Natural killer cell treated with Interleukin-12 subunit alpha and Interleukin-12 subunit beta and Interleukin-15 and Interleukin-18, amount 100 ng/mL, for 72 hours (primary cell): ENCODE measurements at regions not wholly inside any gene's neighbourhood (a gene's known extent, or its start where the extent isn't known, plus 50 kb on each side); places are given as distances from the start of the nearest gene placed in this dataset.

Source experiments
- ATAC-seq, 2 donors: fragments of 150-1000 bp; cut with Tn5 transposase in 1 of 2; sonication (Bioruptor Pico), chemical (Tn5 transposase) in 1 of 2; 2 replicates each; pipeline ENCODE4 v1.10.0; 2021
- DNase-seq: peaks from one replicate; pipeline ENCODE4 v3.0.0; 2022; ENCODE audit warnings: low spot score
- H3K27ac Mint-ChIP-seq, 2 donors: 1 replicate in 1 of 2; 2 replicates in 1 of 2; pipeline ENCODE4 v1.8.0; 2022; ENCODE audit warnings: mixed read lengths in 2 of 2, mild to moderate bottlenecking in 1 of 2, moderate library complexity in 1 of 2
- H3K27me3 Mint-ChIP-seq, 2 donors: 1 replicate in 1 of 2; 2 replicates in 1 of 2; pipeline ENCODE4 v1.8.0; 2022; ENCODE audit warnings: mixed read lengths in 2 of 2
- H3K36me3 Mint-ChIP-seq: one replicate; pipeline ENCODE4 v1.8.0; 2022; ENCODE audit warnings: mixed read lengths
- H3K4me1 Mint-ChIP-seq, 2 donors: 1 replicate in 1 of 2; 2 replicates in 1 of 2; pipeline ENCODE4 v1.8.0; 2022; ENCODE audit warnings: low read depth in 2 of 2, mixed read lengths in 2 of 2, mild to moderate bottlenecking in 1 of 2
- H3K4me3 Mint-ChIP-seq: one replicate; pipeline ENCODE4 v1.8.0; 2022; ENCODE audit warnings: mixed read lengths
- H3K9me3 Mint-ChIP-seq: 2 replicates; pipeline ENCODE4 v1.8.0; 2022; ENCODE audit warnings: mixed read lengths

GRCh38 chr10:28378986-28379585 is 76.2 kb upstream of the MPP7 start:
- Mint-ChIP-seq H3K4me3 (no peak overlapping the region), H3K36me3 (no peaks in the 10 kb centered on the region), H3K27me3 (peaks cover 0 to 2% of the 10 kb centered on the region in 2 donors), H3K27ac (peak overlapping the region in 1 of 2 donors; percentile 59), H3K9me3 (no peaks in the 10 kb centered on the region), H3K4me1 (peaks cover 3 to 10% of the 10 kb centered on the region in 2 donors)
- no peak for ATAC-seq
- DNase-seq = no peak

DNA sequence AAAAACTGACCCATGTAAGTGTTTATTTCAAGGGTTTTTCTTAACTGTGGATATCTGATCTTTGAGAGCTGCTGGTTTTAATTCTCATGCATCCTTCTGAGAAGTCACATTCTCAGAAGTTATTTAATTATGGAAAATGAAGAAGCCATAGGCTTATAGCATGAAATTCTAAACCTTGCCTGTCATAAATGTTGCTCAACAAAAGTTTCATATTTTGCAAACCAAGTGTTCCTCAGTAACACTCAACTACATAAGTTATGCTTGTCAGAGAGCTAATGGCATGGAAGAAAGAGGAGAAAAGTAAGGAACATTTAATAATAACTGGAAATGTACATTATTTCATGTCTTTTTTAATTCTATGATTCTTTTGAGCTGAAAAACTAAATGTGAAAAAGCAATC is 78.6 kb upstream of the MPP7 start:
- Mint-ChIP-seq H3K4me3 (no peak overlapping the region), H3K36me3 (no peaks in the 10 kb centered on the region), H3K9me3 (no peaks in the 10 kb centered on the region), H3K27me3 (peaks cover 8 to 12% of the 10 kb centered on the region in 2 donors), H3K4me1 (peaks cover 3 to 10% of the 10 kb centered on the region in 2 donors), H3K27ac (no peak overlapping the region)
- ATAC-seq (no peak), DNase-seq (no peak)

GRCh38 chr10:28381903-28382347 is 79.1 kb upstream of the MPP7 start:
- peak; percentile 83 to 85 for ATAC-seq
- Mint-ChIP-seq H3K27ac (no peak overlapping the region), H3K4me1 (peaks cover 3 to 10% of the 10 kb centered on the region in 2 donors), H3K36me3 (no peaks in the 10 kb centered on the region), H3K4me3 (no peak overlapping the region), H3K9me3 (no peaks in the 10 kb centered on the region), H3K27me3 (peaks cover 10 to 17% of the 10 kb centered on the region in 2 donors)
- DNase-seq = peak; percentile 90

- peaks cover 10 to 20% of the 10 kb centered on the region in 2 donors for H3K27me3 Mint-ChIP-seq
- H3K4me1 Mint-ChIP-seq = peaks cover 3 to 10% of the 10 kb centered on the region in 2 donors
- DNase-seq = no peak
- ATAC-seq = no peak
- no peak overlapping the region for H3K4me3 Mint-ChIP-seq
- no peak overlapping the region for H3K27ac Mint-ChIP-seq
- no peaks in the 10 kb centered on the region for H3K36me3 Mint-ChIP-seq
- H3K9me3 Mint-ChIP-seq = no peaks in the 10 kb centered on the region
Observed at GRCh38 chr10:28382525-28383269, 79.8 kb upstream of the MPP7 start.

DNA sequence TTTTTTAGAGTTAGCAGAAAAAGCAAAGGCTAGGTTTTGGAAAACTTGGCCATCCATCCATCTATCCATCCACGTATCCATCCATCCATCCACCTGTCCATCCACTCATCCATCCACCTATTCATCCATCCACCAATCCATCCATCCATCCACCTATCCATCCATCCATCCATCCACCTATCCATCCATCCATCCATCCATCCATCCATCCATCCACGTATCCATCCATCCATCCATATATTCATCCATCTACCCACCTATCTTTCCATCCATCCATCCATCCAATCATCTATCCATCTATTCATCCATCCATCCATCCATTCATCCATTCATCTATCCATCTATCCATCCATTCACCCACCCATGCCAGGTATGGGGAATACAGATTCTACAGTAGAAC is 81.7 kb upstream of the MPP7 start:
- H3K4me1 Mint-ChIP-seq = peaks cover 3 to 10% of the 10 kb centered on the region in 2 donors
- ATAC-seq (no peak), DNase-seq (no peak)
- H3K9me3 Mint-ChIP-seq = no peaks in the 10 kb centered on the region
- H3K36me3 Mint-ChIP-seq = no peaks in the 10 kb centered on the region
- no peak overlapping the region for H3K4me3 Mint-ChIP-seq
- H3K27ac Mint-ChIP-seq = no peak overlapping the region
- peaks cover 15 to 24% of the 10 kb centered on the region in 2 donors for H3K27me3 Mint-ChIP-seq

GRCh38 chr10:28385748-28386502 is 83.1 kb upstream of the MPP7 start:
- no peak overlapping the region for H3K27ac Mint-ChIP-seq
- no peak for DNase-seq
- H3K4me1 Mint-ChIP-seq = peaks cover 3 to 5% of the 10 kb centered on the region in 2 donors
- H3K4me3 Mint-ChIP-seq = no peak overlapping the region
- H3K36me3 Mint-ChIP-seq = no peaks in the 10 kb centered on the region
- H3K27me3 Mint-ChIP-seq = peaks cover 15 to 24% of the 10 kb centered on the region in 2 donors
- ATAC-seq = no peak
- H3K9me3 Mint-ChIP-seq = no peaks in the 10 kb centered on the region

DNA sequence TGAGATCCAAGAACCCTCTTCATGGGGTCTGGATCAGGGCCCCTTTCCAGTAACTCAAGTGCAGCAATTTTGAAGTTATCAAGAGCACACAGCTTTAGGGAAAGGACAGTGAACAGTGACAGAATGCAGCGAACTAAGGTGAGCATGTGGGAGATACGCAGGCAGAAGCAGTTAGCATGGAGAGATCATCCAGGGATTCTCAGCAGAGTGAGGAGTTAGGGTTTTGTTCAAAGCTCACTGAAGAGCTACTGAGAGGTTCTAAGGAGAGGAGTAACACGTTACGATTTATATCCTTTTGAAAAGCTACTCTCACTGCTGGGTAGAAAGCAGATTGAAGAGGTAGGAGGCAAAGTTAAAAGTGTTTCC is 83.6 kb upstream of the MPP7 start:
- Mint-ChIP-seq H3K9me3 (no peaks in the 10 kb centered on the region), H3K4me3 (no peak overlapping the region)

DNA sequence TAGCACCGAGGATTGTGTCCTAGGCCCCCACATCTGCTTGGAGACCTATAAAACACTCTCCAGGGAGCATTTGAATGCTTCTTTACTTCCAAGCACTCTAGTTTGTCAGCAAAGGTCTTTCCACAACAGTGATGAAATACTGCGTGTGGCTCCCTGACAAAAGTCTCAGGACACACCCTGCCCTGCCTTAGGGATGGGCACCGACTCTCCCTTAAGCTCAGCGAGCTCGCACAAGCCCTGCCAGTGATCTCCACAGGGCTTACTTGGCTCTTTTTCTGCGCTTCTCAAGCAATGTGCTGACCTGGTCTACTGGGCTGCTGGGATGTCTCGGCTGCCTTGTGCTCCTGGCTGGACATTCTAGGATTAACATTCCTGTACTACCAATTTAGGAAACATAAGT is 84.3 kb upstream of the MPP7 start:
- no peaks in the 10 kb centered on the region for H3K9me3 Mint-ChIP-seq
- peaks cover 15 to 24% of the 10 kb centered on the region in 2 donors for H3K27me3 Mint-ChIP-seq
- DNase-seq (no peak), ATAC-seq (peak in 1 of 2 donors; percentile 15)
- H3K4me1 Mint-ChIP-seq = no peaks in the 10 kb centered on the region
- H3K4me3 Mint-ChIP-seq = no peak overlapping the region
- no peak overlapping the region for H3K27ac Mint-ChIP-seq
- no peaks in the 10 kb centered on the region for H3K36me3 Mint-ChIP-seq

More for the DNA sequence above, 83.6 kb upstream of the MPP7 start:
- H3K4me1 Mint-ChIP-seq = peaks cover 3 to 5% of the 10 kb centered on the region in 2 donors
- peaks cover 15 to 24% of the 10 kb centered on the region in 2 donors for H3K27me3 Mint-ChIP-seq
- H3K36me3 Mint-ChIP-seq = no peaks in the 10 kb centered on the region
- DNase-seq = no peak
- no peak for ATAC-seq
- no peak overlapping the region for H3K27ac Mint-ChIP-seq

DNA sequence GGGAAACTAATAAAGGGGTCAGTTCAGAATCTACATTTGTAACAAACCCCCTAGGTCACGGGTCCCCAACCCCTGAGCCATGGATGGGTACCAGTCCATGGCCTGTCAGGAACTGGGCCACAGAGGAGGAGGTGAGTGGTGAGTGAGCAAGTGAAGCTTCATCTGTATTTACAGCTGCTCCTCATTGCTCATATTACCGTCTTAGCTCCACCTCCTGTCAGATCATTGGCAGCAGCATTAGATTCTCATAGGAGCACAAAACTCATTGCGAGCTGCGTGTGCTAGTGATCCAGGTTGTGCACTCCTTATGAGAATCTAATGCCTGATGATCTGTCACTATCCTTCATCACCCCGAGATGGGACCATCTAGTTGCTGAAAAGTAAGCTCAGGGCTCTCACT is 88.4 kb upstream of the MPP7 start:
- Mint-ChIP-seq H3K4me1 (peaks cover 5 to 6% of the 10 kb centered on the region in 2 donors), H3K36me3 (no peaks in the 10 kb centered on the region), H3K9me3 (no peaks in the 10 kb centered on the region), H3K27me3 (peaks cover 16 to 21% of the 10 kb centered on the region in 2 donors), H3K27ac (no peak overlapping the region), H3K4me3 (no peak overlapping the region)
- ATAC-seq = no peak
- DNase-seq = no peak

DNA sequence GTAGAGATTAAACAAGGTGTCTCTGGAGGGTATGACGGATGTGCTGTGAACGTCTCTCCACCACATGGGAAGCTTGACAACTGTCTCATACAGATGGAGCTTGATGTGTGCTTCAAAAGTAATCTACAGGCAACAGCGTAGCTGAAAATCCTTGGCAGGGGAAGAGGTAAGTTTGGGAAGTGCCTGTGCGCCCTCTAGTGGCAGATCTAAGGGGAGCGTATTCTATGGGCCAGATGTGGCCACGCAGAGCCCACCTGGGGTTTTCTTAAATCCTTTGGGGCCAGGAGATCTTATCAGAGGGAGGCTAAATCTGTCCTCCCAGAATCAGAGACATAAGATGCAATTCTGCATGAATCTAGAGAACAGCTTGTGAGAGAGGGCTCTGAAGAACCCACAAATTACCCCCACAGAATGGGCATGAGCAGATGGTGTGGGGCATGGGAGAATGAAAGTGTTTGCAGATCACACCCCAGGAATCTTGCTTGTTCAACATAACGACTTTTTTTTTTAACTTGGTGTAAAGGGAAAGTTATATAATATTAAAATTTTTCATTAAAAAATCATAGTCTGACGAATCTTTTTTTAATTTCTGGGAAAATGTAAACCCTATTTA is 91.2 kb upstream of the MPP7 start:
- H3K4me3 Mint-ChIP-seq = no peak overlapping the region
- ATAC-seq (peak; percentile 68 to 71), DNase-seq (no peak)
- peaks cover 4% of the 10 kb centered on the region for H3K9me3 Mint-ChIP-seq
- peaks cover 5 to 6% of the 10 kb centered on the region in 2 donors for H3K4me1 Mint-ChIP-seq
- H3K27ac Mint-ChIP-seq = no peak overlapping the region
- H3K27me3 Mint-ChIP-seq = peaks cover 12 to 13% of the 10 kb centered on the region in 2 donors
- H3K36me3 Mint-ChIP-seq = no peaks in the 10 kb centered on the region

DNA sequence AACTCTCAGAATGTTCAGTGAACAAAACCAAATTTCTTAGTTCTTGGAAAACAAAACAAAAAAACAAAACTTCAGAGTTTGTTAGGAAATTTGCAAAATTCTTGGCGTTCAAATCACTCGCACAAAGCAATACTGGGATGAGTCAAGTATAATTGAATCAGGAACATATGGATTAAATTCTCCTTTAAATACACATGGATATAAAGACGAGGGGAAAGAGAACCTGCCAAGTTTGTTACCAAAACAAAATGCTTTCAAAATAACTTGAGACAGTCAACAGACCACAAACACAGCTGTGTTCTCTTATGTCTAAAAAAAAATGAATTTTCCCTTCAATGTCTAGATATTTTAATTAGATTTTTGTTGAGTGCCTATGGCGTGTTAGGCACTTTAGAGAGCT is 93.5 kb upstream of the MPP7 start:
- Mint-ChIP-seq H3K27me3 (peaks cover 18% of the 10 kb centered on the region in 2 donors), H3K36me3 (no peaks in the 10 kb centered on the region), H3K4me1 (peaks cover 5 to 6% of the 10 kb centered on the region in 2 donors), H3K9me3 (peaks cover 4% of the 10 kb centered on the region), H3K27ac (no peak overlapping the region), H3K4me3 (no peak overlapping the region)
- ATAC-seq = no peak
- no peak for DNase-seq

DNA sequence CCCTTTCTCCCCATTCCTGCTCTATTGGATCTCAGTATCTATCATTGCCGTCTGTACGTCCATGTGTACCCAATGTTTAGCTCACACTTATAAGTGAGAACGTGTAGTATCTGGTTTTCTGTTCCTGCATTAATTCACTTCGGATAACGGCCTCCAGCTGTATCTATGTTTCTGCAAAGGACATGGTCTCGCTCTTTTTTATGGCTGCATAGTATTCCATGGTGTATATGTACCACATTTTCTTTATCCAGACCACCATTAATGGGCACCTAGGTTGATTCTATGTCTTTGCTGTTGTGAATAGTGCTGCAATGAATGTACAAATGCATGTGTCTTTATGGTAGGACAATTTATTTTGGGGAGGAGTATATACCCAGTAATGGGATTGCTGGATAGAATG is 94.4 kb upstream of the MPP7 start:
- H3K36me3 Mint-ChIP-seq = no peaks in the 10 kb centered on the region
- peaks cover 5 to 6% of the 10 kb centered on the region in 2 donors for H3K4me1 Mint-ChIP-seq
- no peak overlapping the region for H3K4me3 Mint-ChIP-seq
- H3K9me3 Mint-ChIP-seq = peaks cover 4% of the 10 kb centered on the region
- no peak overlapping the region for H3K27ac Mint-ChIP-seq
- DNase-seq = no peak
- H3K27me3 Mint-ChIP-seq = peaks cover 21 to 23% of the 10 kb centered on the region in 2 donors
- ATAC-seq = no peak

- ATAC-seq = no peak
Observed at GRCh38 chr10:28400176-28400575, 97.3 kb upstream of the MPP7 start.

More at GRCh38 chr10:28400176-28400575, 97.3 kb upstream of the MPP7 start:
- H3K4me1 Mint-ChIP-seq = no peaks in the 10 kb centered on the region
- H3K4me3 Mint-ChIP-seq = no peak overlapping the region
- no peak overlapping the region for H3K27ac Mint-ChIP-seq
- peaks cover 17 to 21% of the 10 kb centered on the region in 2 donors for H3K27me3 Mint-ChIP-seq
- no peaks in the 10 kb centered on the region for H3K36me3 Mint-ChIP-seq
- peaks cover 4% of the 10 kb centered on the region for H3K9me3 Mint-ChIP-seq
- DNase-seq = no peak
